ENCODE measurements at regions not wholly inside any gene's neighbourhood (a gene's known extent, or its start where the extent isn't known, plus 50 kb on each side); places are given as distances from the start of the nearest gene placed in this dataset.

DNA sequence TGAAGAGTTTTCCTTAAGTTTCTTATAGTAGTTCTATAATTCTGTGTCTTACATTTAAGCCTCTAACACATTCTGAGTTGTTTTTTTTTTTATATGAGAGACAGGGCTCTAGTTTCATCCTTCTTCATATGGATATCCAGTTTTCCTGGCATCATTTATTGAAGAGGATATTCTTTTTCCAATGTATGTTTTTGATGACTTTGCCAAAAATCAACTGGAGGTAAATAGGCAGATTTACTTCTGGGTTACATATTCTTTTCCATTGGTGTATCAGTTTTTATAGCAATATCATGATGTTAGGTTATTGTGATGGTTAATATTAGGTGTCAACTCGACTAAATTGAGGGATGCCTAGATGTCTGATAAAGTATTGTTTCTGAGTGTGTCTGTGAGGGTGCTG, 650.7 kb upstream of the GRID2 start:
- TF ChIP-seq GATA2 (IDR thresholded peaks at IDR 0.05; ENCODE audit: low read depth, low read length) (no peak), GATA3 (IDR thresholded peaks at IDR 0.05; ENCODE audit: low read depth, low read length) (no peak)

DNA sequence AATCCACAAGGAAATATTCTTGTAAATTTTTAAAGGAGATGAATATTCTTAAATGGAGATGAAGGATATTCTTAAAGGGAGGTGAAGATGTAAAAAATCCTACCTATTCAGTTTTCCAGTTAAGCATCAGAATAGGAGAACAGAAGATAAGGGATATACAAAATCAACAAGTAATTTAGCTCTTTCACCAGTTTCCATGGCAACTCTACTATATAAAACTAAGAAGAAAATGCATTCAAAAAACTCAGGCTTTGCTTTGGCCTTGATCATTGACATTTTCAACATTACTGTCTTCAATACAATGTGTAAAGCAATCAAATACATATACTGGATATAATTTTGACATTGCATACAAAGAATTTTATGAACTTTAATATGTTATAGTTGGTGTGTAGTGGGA, 622.7 kb upstream of the GRID2 start:
- TF ChIP-seq GATA2 (IDR thresholded peaks at IDR 0.05; ENCODE audit: low read depth, low read length) (no peak), GATA3 (IDR thresholded peaks at IDR 0.05; ENCODE audit: low read depth, low read length) (no peak)

DNA sequence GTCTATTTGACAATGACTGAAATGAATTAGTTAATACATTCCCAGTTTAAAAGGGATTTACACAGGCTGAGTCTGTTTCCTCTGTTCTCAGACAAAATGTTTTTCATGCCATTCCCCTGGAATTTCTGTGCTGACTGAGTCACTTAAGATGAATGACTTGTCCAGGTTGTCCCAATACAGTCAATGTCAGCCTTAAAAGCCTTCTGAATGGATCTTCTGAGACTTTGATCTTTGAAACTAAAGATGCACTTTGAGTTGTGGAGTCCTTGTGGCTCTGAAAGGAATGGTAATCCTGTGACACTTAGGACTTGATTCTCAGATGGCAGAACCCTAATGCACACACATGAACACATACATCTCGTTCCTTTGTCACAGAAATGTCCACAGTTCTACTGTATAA, 622.2 kb upstream of the GRID2 start:
- TF ChIP-seq GATA2 (IDR thresholded peaks at IDR 0.05; ENCODE audit: low read depth, low read length) (no peak), GATA3 (IDR thresholded peaks at IDR 0.05; ENCODE audit: low read depth, low read length) (no peak)

DNA sequence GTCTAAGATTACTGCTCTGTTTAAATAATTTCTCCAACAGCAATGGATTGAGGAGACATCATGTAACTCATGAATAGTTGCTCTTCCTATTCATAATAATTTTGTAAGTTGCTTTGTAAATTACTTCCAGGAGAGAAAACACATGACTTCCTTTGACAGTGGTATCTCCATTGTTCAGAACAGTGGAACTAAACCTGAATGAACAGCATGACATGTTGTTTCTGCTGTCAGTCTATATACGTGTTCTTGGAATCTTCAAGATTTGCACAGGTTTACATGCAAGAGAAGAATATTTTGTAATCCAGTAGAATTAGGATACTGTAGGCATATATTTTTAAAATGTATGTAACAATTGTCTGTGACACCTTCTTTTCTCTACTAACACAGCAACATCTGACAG, 618.8 kb upstream of the GRID2 start:
- TF ChIP-seq GATA2 (IDR thresholded peaks at IDR 0.05; ENCODE audit: low read depth, low read length) (no peak), GATA3 (IDR thresholded peaks at IDR 0.05; ENCODE audit: low read depth, low read length) (no peak)

DNA sequence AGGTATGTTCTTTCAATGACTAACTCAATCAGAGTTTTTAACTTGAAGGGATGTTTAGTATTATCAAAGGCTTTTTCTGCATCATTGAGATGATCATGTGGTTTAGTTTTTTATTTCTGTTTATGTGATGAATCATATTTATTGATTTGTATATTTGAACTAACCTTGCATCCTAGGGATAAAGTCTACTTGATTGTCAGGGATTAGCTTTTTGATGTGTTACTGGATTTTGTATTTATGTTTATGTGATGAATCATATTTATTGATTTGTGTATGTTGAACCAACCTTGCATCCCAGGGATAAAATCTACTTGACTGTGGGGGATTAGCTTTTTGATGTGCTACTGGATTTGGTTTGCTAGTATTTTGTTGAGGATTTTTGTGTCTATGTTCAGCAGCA, 615.4 kb upstream of the GRID2 start:
- TF ChIP-seq GATA3 (IDR thresholded peaks at IDR 0.05; ENCODE audit: low read depth, low read length): no peak
- TF ChIP-seq GATA2 (IDR thresholded peaks at IDR 0.05; ENCODE audit: low read depth, low read length): no peak

DNA sequence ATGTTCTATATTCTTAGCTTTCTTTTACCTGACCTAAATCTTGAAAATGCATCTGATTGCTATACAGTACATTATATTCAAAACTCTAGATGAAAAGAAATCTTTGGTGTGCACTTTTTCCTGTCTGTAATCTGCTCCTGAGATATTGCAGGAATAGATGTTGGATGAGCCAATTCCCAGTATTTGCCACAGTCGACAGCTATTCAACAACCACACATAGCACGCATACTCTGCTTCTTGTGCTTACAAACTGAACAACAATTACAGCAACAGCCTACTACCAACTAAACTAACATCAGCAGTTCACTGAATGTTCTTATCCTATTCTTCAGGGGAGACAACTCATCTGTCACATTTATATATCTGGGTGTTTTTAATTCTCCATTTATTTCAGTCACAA, 573.9 kb upstream of the GRID2 start:
- TF ChIP-seq GATA2 (IDR thresholded peaks at IDR 0.05; ENCODE audit: low read depth, low read length) (no peak), GATA3 (IDR thresholded peaks at IDR 0.05; ENCODE audit: low read depth, low read length) (no peak)

DNA sequence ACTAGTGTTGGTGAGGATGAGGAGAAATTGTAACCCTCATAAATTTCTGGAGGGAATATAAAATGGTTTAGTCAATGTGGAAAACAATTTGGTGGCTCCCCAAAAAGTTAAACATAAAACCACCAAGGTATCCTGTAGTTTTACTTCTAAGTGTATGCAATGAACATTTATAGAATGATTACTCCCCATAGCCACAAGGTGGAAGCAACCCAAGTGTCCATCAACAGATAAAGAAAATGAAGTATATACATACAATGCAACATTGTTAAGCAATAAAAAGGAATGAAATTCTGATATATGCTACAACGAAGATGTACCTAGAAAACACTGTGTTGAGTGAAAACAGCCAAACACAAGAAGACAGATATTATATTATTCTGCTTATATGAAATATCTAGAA, 569.1 kb upstream of the GRID2 start:
- TF ChIP-seq GATA3 (IDR thresholded peaks at IDR 0.05; ENCODE audit: low read depth, low read length): no peak
- no peak for TF ChIP-seq GATA2 (IDR thresholded peaks at IDR 0.05; ENCODE audit: low read depth, low read length)

DNA sequence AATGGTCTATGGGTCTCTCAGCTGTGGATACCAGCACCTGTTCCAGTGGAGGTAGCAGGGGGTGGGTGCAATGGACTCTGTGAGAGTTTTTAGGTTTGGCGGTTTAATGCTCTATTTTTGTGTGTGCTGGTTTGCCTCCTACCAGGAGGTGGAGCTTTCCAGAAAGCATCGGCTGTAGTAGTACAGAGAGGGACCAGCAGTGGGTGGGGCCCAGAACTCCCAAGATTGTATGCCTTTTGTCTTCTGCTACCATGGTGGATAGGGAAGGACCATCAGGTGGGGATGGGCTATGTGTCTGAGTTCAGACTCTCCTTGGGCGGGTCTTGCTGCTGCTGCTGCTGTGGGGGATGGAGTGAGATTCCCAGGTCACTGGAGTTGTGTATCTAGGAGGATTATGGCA, 557.2 kb upstream of the GRID2 start:
- TF ChIP-seq GATA2 (IDR thresholded peaks at IDR 0.05; ENCODE audit: low read depth, low read length) (no peak), GATA3 (IDR thresholded peaks at IDR 0.05; ENCODE audit: low read depth, low read length) (no peak)

DNA sequence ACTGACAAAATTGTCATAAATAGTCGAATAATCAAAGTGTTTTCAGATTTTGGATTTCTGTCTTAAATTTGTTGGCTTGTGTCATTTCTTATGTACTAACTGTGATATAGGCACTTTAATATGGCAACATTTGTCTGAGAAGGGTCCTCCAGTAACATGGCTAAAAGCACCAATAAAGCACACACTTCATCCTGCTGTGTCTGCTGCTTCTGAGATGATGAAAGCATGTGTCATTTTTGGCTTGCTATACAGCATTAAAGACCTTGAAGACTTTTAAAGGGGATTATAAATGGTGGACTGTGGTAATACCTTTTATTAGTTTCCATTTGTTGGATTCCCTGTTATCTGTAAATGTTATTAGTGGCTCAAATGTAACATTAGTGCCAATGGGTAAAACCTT, 551.8 kb upstream of the GRID2 start:
- TF ChIP-seq GATA3 (IDR thresholded peaks at IDR 0.05; ENCODE audit: low read depth, low read length): no peak
- TF ChIP-seq GATA2 (IDR thresholded peaks at IDR 0.05; ENCODE audit: low read depth, low read length): no peak

DNA sequence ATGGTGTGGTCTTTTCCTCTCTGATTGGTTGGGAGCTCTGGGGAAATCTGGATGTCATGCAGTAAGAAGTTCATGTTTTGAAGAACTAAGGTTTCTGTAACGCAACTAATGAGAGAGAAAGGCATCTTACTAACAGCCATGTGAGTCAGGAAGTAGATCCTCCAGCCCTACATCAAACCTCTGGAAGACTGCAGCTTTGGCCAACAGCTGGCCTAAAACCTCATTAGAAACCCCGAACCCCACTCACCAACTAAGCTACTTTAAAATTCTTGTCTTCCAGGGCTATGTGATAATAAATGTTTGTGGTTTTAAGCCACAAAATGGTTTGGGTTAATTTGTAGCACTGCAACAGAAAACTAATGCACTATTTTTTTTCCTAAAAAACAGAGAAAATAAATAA, 549.0 kb upstream of the GRID2 start:
- TF ChIP-seq GATA2 (IDR thresholded peaks at IDR 0.05; ENCODE audit: low read depth, low read length) (no peak), GATA3 (IDR thresholded peaks at IDR 0.05; ENCODE audit: low read depth, low read length) (no peak)

DNA sequence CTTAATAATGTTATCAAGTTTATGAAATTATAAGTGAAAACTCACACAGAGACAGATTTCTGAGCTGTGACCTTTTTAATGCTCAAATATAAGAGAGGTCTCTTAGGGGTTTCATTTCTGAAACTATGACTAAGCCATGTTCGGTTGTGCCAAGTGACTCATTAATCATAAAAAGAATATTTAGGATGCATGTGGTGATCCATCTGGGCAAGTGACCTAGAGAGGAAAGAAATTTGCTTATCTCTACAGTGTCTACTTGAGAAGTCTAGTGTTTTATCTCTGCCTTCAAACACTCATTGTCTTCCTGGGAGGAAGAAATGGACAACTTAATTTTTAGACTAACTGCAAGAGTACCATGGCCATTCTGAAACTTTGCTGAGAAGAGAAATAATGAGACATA, 545.3 kb upstream of the GRID2 start:
- TF ChIP-seq GATA3 (IDR thresholded peaks at IDR 0.05; ENCODE audit: low read depth, low read length): no peak

DNA sequence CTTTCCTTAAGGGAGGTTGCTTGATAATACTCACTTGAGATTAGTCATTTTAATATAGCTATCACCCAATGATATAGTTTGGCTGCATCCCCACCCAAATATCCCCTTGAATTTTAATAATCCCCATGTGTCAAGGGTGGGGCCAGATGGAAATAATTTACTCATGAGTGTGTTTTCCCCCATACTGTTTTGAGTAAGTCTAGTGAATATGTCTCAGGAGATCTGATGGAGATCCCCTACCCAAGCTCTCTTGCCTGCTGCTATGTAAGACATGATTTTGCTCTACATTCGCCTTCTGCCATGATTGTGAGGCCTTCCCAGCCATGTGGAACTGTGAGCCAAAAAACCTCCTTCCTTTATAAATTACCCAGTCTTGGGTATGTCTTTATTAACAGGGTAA, 539.7 kb upstream of the GRID2 start:
- TF ChIP-seq GATA2 (IDR thresholded peaks at IDR 0.05; ENCODE audit: low read depth, low read length): no peak
- TF ChIP-seq GATA3 (IDR thresholded peaks at IDR 0.05; ENCODE audit: low read depth, low read length): no peak

DNA sequence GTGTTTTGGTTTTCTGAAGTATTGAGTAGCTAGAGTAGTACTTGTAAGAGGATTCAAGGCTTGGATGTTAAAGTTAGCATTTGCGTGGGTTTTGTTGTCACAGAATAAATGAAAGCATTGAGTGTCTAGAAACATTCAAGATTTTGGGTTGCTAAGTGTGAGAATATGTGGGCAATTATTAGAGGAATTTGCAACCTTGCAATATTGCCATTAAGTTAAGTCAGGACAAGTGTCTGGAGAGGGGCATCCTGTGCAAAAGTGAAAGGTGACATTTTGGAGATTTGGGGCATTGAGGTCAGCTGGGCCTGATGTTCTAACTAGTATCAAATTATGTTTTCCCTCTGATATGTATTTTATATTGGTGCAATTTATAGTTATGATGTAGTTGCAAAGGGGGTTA, 533.9 kb upstream of the GRID2 start:
- no peak for TF ChIP-seq GATA2 (IDR thresholded peaks at IDR 0.05; ENCODE audit: low read depth, low read length)
- TF ChIP-seq GATA3 (IDR thresholded peaks at IDR 0.05; ENCODE audit: low read depth, low read length): no peak

DNA sequence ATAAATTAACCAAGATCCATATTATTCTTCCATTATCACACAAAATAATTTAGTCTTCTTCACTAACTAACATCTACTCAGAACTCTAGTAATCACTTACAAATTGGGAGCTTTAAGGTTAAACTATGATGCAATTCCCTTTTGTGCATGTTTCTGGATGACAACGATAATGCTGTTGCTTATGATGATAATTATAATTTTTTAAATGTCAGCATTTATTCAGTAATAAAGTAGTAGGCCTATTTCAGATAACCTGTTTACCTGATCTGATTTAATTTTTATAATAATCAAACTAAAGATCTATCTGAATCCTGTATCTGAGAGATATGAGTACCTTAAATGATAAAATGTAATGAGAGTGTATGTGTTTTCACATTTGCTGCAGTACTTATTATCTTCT, 507.8 kb upstream of the GRID2 start:
- TF ChIP-seq GATA2 (IDR thresholded peaks at IDR 0.05; ENCODE audit: low read depth, low read length) (no peak), GATA3 (IDR thresholded peaks at IDR 0.05; ENCODE audit: low read depth, low read length) (no peak)

DNA sequence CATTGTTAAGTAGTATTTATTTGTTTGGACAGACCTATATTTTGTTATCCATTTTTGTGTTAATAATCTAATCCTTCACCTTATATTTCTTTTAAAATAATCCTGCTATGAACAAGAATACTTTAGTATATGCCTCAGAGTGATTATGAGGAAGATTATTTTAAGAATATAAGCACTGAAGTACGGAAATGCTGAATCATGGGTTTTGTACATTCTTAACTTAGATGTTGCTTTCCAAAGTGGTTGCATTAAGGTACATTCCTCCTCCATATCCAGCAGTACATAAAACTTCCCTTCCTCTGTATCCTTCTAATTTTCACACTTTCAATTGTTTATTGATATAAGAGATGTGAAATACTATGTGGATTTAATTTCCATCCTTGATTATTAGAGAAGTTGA, 491.4 kb upstream of the GRID2 start:
- no peak for TF ChIP-seq GATA2 (IDR thresholded peaks at IDR 0.05; ENCODE audit: low read depth, low read length)
- no peak for TF ChIP-seq GATA3 (IDR thresholded peaks at IDR 0.05; ENCODE audit: low read depth, low read length)

DNA sequence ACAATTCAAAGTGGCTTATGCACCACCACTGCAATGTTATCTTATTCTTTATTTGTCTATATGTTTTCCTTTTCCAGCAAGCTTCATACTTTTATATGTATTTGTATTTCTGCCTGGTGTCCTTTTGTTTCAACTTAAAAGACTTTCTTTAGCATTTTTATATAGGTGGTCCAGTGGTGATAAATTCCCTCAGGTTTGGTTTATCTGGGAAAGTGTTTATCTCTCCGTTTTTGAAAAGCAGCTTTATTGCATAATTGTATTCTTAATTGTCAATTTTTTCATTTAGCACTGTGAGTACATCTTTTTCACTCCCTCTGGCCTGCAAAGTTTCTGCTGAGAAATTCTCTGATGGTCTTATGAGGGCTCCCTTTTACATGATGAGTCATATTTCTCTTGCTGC, 479.0 kb upstream of the GRID2 start:
- no peak for TF ChIP-seq GATA2 (IDR thresholded peaks at IDR 0.05; ENCODE audit: low read depth, low read length)
- no peak for TF ChIP-seq GATA3 (IDR thresholded peaks at IDR 0.05; ENCODE audit: low read depth, low read length)

DNA sequence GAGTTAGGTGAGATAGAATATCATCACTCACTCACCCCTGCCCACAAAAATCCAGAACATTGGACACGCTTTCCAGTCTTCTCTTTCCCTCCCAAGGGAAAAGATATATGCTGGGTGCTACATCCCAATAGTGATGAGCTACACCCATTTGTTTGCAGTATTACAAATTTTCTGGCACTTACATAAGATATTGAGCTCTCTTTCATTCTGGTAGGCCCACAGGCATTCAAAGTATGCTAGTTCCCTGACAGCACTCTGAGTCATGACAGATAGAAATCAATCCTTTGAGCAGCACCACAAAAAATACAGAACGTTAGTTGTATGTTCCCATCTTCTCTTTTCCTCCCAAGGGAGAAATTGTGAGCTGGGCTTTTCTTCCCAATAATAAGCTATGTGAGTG, 477.6 kb upstream of the GRID2 start:
- TF ChIP-seq GATA3 (IDR thresholded peaks at IDR 0.05; ENCODE audit: low read depth, low read length): no peak
- no peak for TF ChIP-seq GATA2 (IDR thresholded peaks at IDR 0.05; ENCODE audit: low read depth, low read length)

Measured in SH-SY5Y (cell line).